Activated naive CD8-positive, alpha-beta T cell treated with anti-CD3 and anti-CD28 coated beads, Interleukin-2, amount 50 U/mL, for 24 hours (primary cell): ENCODE measurements at regions not wholly inside any gene's neighbourhood (a gene's known extent, or its start where the extent isn't known, plus 50 kb on each side); places are given as distances from the start of the nearest gene placed in this dataset.
"Not testable (repeated sequence)": the region's sequence is repeated elsewhere in the genome, so short reads cannot be mapped to it uniquely, and the experiment has no call there.

ENCODE experiments used
- ATAC-seq: fragments of 150-1000 bp; cut with Tn5 transposase; one replicate; pipeline ENCODE4 v1.10.0; 2021
- DNase-seq: peaks from one replicate; pipeline ENCODE4 v3.0.0; 2021
- H3K27ac Mint-ChIP-seq: one replicate; pipeline ENCODE4 v1.8.0; 2021; ENCODE audit warnings: mild to moderate bottlenecking, mixed read lengths
- H3K27me3 Mint-ChIP-seq: one replicate; pipeline ENCODE4 v1.8.0; 2021; ENCODE audit warnings: mixed read lengths
- H3K36me3 Mint-ChIP-seq: one replicate; pipeline ENCODE4 v1.8.0; 2021; ENCODE audit warnings: low read depth, mixed read lengths
- H3K4me1 Mint-ChIP-seq: one replicate; pipeline ENCODE4 v1.8.0; 2021; ENCODE audit warnings: mixed read lengths
- H3K4me3 Mint-ChIP-seq: one replicate; pipeline ENCODE4 v1.8.0; 2021; ENCODE audit warnings: mild to moderate bottlenecking, moderate library complexity, mixed read lengths
- H3K9me3 Mint-ChIP-seq: one replicate; pipeline ENCODE4 v1.8.0; 2021; ENCODE audit warnings: mixed read lengths

DNA sequence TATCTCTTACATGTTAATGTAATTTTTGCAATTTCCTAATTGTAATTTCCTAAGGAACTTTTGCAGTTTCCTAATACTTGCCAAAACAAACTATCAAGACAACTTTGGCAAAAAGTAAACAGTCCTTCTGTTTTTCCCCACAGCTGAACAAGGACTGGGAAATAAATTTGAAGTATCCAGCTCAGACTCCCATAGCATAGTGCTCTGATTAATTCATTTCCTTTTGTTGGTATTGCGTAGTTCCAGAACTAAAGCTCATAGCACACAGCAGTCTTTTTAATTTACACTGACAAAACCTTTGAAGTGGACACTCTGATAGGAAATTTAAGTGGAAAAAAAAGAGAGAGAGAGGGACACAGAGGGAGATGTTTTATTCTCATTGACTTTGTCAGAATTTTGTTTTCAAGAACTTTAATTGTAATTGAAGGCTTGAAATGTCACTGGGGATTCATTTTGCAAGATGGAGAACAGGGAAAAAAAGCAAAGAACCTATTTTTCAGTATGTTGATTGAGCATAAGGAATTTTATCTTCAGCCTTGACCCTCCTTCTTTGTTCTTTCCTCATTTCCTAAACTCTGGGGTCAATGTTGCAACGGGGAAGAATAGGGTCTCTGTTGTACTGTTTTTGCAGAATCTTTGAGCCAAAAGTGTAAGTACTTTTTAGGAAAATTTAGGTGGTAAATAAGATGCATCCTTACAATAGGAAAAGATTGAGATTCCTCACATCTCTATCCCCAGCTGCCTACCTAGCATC is 232.2 kb upstream of the NPSR1 start:
- Mint-ChIP-seq H3K9me3 (peaks cover 3% of the 10 kb centered on the region), H3K36me3 (no peaks in the 10 kb centered on the region)

DNA sequence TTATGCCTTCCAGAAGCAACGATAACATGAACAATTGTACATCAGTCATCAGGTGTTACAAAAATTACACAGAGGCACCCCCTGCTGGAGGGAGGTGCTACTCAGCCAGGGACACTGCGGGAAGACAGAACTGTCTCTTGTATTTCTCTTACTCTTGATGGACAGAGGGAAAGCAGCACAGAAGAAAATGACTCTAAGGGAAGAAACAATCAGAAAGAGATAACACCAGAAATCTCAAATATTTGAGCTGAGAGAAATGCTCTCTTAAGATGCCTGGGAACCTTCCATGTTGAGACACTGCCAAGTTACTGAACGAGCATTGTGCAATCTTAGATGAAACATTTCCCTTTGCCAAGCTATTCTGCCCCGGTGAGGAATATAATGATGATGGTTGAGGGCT is 227.6 kb upstream of the NPSR1 start:
- Mint-ChIP-seq H3K4me1 (no peaks in the 10 kb centered on the region), H3K36me3 (no peaks in the 10 kb centered on the region), H3K27me3 (no peaks in the 10 kb centered on the region), H3K4me3 (no peak overlapping the region), H3K9me3 (peaks cover 15% of the 10 kb centered on the region), H3K27ac (no peak overlapping the region)
- no peak for DNase-seq
- no peak for ATAC-seq

More for the DNA sequence above, 232.2 kb upstream of the NPSR1 start:
- H3K27ac Mint-ChIP-seq: no peak overlapping the region
- DNase-seq: no peak
- no peak for ATAC-seq
- no peaks in the 10 kb centered on the region for H3K27me3 Mint-ChIP-seq
- H3K4me1 Mint-ChIP-seq: no peaks in the 10 kb centered on the region
- no peak overlapping the region for H3K4me3 Mint-ChIP-seq

DNA sequence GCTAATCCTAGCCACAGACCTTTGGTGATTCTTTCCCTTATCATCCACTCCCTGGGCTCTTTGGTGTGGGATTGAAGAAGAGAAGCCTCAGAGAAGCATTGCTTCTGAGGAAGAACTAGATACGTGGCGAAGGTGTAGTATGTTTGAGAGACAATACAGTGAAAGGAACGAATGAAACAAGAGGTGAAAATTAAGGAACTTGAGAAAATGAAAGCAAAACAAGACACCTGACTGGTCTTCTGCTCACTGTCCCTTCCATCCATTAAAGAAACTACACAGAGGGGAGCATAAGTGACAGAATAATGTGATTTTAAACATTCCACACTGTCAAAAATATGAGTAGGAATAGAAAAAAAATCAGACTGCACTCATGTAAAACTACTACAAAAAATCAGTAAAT is 219.6 kb upstream of the NPSR1 start:
- Mint-ChIP-seq H3K9me3 (peaks cover 4% of the 10 kb centered on the region), H3K4me1 (no peaks in the 10 kb centered on the region), H3K27me3 (no peaks in the 10 kb centered on the region), H3K4me3 (no peak overlapping the region), H3K27ac (no peak overlapping the region), H3K36me3 (no peaks in the 10 kb centered on the region)
- ATAC-seq (no peak), DNase-seq (no peak)

DNA sequence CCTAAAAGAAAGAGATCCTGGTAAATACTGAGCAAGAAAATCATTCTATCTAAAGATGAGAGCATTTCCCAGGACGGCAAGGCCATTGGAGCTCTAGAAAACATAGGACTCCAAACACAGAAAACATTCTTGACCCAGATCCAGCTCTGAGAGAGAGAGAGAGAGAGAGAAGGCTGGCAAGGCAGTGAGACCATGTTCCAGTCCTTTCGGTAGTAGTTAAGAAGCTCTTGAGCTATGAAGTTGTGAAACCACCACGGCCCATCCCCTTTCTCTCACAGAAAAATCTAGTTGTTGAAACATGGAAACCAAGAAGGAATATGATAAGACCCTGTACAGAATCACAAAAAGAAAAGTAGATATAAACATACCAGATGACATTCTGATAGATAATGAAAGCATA is 212.4 kb upstream of the NPSR1 start:
- no peaks in the 10 kb centered on the region for H3K27me3 Mint-ChIP-seq
- ATAC-seq: no peak
- H3K4me1 Mint-ChIP-seq: no peaks in the 10 kb centered on the region
- H3K36me3 Mint-ChIP-seq: no peaks in the 10 kb centered on the region
- no peak overlapping the region for H3K4me3 Mint-ChIP-seq
- H3K27ac Mint-ChIP-seq: no peak overlapping the region
- H3K9me3 Mint-ChIP-seq: peaks cover 14% of the 10 kb centered on the region
- no peak for DNase-seq

DNA sequence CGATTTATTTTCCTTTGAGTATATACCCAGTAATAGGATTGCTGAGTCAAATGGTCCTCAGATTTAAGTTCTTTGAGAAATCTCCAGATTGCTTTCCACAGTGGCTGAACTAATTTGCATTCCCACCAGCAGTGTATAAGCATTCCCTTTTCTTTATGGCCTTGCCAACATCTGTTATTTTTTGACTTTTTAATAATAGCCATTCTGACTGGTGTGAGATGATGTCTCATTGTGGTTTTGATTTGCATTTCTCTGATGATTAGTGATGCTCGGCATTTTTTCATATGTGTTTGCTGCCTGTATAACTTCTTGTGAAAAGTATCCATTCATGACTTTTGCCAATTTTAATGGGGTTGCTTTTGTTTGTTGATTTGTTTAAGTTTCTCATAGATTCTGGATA is 209.5 kb upstream of the NPSR1 start:
- H3K27ac Mint-ChIP-seq, H3K27me3 Mint-ChIP-seq, H3K36me3 Mint-ChIP-seq, DNase-seq, H3K4me1 Mint-ChIP-seq, ATAC-seq, H3K4me3 Mint-ChIP-seq: not testable (repeated sequence)
- peaks cover 20% of the 10 kb centered on the region for H3K9me3 Mint-ChIP-seq

DNA sequence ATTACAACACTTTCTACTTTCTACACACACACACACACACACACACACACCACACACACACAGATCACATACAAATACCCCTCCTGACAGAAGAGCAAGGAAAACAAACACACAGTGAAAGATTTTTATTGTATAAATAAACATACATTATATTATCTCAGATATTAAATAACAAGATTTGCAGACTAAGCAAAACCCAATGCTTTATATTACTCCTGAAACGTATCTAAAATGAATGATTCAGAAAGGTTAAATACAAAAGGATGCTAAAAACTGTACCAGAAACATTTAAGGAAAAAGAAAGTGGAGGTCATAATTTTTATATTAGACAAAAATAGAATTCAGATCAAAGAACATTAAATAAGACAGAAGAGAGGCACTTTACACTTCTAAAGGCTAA is 208.3 kb upstream of the NPSR1 start:
- Mint-ChIP-seq H3K27ac (no peak overlapping the region), H3K4me3 (no peak overlapping the region), H3K9me3 (peaks cover 20% of the 10 kb centered on the region), H3K36me3 (no peaks in the 10 kb centered on the region), H3K4me1 (no peaks in the 10 kb centered on the region), H3K27me3 (no peaks in the 10 kb centered on the region)
- ATAC-seq (no peak), DNase-seq (no peak)

DNA sequence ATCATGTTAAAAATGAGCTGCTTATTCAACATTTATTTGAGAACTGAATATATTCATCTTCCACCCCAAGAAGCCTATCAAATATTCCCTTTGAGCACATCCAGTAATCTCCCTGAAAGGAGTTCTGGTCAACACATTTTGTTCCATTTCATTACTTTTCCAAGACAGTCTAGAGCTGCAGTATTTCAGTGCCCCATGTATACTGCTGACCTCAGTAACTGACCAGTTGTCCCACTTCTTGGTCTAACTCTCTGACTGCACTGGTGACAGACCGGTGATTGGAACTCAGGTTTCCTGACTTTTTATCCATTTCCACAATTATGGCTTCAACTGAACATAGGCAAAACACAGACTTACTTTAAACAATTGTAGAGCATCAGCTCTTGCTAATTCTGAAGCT is 206.8 kb upstream of the NPSR1 start:
- no peak for DNase-seq
- Mint-ChIP-seq H3K4me1 (no peaks in the 10 kb centered on the region), H3K27me3 (no peaks in the 10 kb centered on the region), H3K9me3 (peaks cover 11% of the 10 kb centered on the region), H3K36me3 (no peaks in the 10 kb centered on the region), H3K4me3 (no peak overlapping the region), H3K27ac (no peak overlapping the region)
- ATAC-seq: no peak

DNA sequence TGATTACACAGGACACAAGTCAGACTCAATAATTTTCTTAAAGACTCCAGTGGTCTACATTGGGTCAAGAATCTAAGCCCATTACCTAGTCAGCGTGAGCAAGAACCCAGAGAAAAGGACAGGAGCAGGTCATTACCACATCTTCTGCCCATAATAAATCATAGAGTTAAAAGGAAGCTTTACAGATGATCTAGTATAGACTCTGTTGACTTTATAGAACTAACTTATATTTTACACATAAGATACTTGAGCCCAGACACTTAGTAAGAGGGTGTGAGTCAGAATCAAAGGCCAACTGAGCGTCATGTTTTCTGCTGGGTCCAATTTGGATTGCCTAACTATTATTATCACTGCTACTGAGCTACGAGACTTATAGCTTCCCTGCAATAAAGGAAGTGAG is 206.1 kb upstream of the NPSR1 start:
- DNase-seq (no peak), ATAC-seq (no peak)
- Mint-ChIP-seq H3K27me3 (no peaks in the 10 kb centered on the region), H3K36me3 (no peaks in the 10 kb centered on the region), H3K9me3 (peaks cover 9% of the 10 kb centered on the region), H3K4me3 (no peak overlapping the region), H3K4me1 (no peaks in the 10 kb centered on the region), H3K27ac (no peak overlapping the region)

DNA sequence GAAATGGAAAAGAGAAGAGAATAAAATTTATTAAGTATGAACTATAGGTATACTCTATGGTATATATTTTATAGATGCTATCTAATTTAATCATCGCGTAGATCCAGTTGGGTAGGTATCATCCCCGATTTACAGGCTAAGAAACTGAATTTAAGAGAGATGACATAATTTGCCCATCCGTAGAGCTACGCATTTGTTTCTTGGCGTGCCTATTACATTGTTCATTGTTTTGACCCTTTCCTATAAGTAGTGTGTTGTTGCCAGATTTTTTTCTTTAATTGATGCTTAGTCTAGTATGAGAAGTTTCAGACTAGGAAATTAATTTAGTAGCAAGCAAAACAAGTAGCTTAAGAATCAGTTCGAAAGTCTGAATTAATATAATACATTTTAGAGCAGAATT is 205.7 kb upstream of the NPSR1 start:
- peaks cover 9% of the 10 kb centered on the region for H3K9me3 Mint-ChIP-seq
- DNase-seq: no peak
- H3K27me3 Mint-ChIP-seq: no peaks in the 10 kb centered on the region
- H3K36me3 Mint-ChIP-seq: no peaks in the 10 kb centered on the region
- ATAC-seq: no peak
- no peak overlapping the region for H3K4me3 Mint-ChIP-seq
- no peak overlapping the region for H3K27ac Mint-ChIP-seq
- H3K4me1 Mint-ChIP-seq: no peaks in the 10 kb centered on the region

DNA sequence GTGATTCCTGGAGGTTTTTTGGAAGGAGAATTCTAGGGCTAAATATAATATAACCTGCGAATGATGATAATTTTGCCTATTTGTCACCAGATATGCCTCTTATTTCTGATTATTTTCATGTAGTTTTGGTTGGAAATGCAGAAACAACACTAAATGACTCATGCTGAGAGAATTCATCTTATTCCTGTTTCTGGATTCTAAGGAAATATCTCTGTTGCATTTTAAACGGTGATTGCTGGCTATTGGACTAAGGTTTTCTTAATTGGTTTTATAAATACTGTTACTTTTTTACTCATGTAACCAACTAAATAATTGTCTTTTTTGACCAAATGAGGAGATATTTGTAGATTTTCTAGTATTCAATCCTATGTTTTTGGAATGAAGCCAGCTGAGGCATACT is 204.9 kb upstream of the NPSR1 start:
- H3K36me3 Mint-ChIP-seq: no peaks in the 10 kb centered on the region
- ATAC-seq (no peak), DNase-seq (no peak)
- H3K4me1 Mint-ChIP-seq: no peaks in the 10 kb centered on the region
- H3K4me3 Mint-ChIP-seq: no peak overlapping the region
- H3K27me3 Mint-ChIP-seq: no peaks in the 10 kb centered on the region
- H3K9me3 Mint-ChIP-seq: peaks cover 9% of the 10 kb centered on the region
- no peak overlapping the region for H3K27ac Mint-ChIP-seq

DNA sequence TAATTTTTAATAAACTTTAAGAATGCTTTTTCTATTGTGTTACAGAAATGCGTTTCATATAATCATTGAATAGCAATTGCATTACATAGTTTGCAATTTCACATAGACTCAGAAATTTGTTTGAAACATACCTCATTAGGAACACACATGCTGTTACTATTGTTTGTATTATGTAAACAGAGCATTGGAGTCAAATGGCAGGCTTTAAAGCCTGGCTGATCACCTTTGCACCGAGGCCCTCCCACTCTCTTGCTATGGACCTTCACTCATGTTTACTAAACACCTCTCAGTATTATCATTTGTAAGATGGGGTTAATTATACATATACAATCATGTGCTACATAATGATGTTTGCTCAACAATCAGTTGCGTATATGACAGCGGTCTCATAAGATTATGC is 203.6 kb upstream of the NPSR1 start:
- ATAC-seq (no peak), DNase-seq (no peak)
- H3K36me3 Mint-ChIP-seq: no peaks in the 10 kb centered on the region
- peaks cover 12% of the 10 kb centered on the region for H3K9me3 Mint-ChIP-seq
- H3K4me3 Mint-ChIP-seq: no peak overlapping the region
- no peaks in the 10 kb centered on the region for H3K4me1 Mint-ChIP-seq
- H3K27ac Mint-ChIP-seq: no peak overlapping the region
- H3K27me3 Mint-ChIP-seq: no peaks in the 10 kb centered on the region

DNA sequence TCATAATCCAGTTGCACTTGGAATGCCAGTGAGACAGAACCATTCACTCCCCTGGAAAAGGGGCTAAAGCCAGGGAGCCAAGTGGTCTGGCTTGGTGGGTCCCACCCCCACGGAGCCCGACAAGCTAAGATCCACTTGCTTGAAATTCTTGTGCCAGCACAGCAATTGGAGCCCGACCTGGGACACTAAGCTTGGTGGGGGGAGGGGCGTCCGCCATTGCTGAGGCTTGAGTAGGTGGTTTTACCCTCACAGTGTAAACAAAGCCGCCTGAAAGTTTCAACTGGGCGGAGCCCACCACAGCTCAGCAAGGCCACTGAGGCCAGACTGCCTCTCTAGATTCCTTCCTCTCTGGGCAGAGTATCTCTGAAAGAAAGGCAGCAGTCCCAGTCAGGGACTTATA is 200.7 kb upstream of the NPSR1 start:
- no peaks in the 10 kb centered on the region for H3K4me1 Mint-ChIP-seq
- ATAC-seq (no peak), DNase-seq (no peak)
- peaks cover 16% of the 10 kb centered on the region for H3K9me3 Mint-ChIP-seq
- no peaks in the 10 kb centered on the region for H3K27me3 Mint-ChIP-seq
- no peak overlapping the region for H3K27ac Mint-ChIP-seq
- no peak overlapping the region for H3K4me3 Mint-ChIP-seq
- H3K36me3 Mint-ChIP-seq: no peaks in the 10 kb centered on the region

DNA sequence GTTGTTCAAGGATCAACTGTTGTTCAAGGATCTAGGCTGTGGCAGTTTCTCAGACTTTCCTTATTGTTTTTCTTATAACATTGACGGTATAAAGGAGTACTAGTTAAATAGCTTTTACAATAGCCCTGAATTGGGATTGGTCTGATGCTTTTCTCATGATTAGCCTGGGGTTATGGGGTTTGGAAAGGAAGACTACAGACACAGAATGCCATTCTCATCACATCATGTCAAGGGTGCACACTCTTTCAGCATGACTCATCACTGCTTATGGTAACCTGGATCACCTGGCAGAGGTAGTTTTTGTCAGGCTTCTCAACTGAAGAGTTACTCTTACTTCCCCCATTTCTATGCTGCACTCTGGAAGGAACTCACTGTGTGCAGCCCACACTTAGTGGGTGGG is 194.2 kb upstream of the NPSR1 start:
- H3K36me3 Mint-ChIP-seq: no peaks in the 10 kb centered on the region
- no peak overlapping the region for H3K4me3 Mint-ChIP-seq
- peaks cover 16% of the 10 kb centered on the region for H3K9me3 Mint-ChIP-seq
- H3K27me3 Mint-ChIP-seq: no peaks in the 10 kb centered on the region
- no peak for DNase-seq
- no peak for ATAC-seq
- no peaks in the 10 kb centered on the region for H3K4me1 Mint-ChIP-seq
- H3K27ac Mint-ChIP-seq: no peak overlapping the region

DNA sequence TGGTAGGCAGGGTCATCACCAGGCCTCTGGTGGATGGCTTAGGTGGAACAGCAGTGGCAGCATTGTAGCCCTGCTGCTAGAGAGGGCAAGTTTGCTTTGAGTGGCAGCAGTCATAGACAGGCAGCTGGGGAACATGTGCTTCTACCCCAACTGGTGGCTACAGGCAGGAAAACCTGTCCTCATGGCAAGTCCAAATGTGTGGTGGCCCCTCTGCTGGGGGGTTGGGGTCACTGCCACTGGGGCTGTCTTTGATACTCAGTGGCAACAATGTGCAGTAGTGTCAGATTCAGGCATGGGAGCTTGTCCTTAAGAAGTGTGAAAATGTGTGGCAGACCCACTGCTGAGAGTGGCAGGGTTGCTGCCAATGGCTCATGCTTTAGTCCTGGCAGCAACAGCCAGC is 186.2 kb upstream of the NPSR1 start:
- H3K27ac Mint-ChIP-seq: no peak overlapping the region
- DNase-seq (no peak), ATAC-seq (no peak)
- peaks cover 2% of the 10 kb centered on the region for H3K36me3 Mint-ChIP-seq
- peaks cover 15% of the 10 kb centered on the region for H3K9me3 Mint-ChIP-seq
- H3K4me3 Mint-ChIP-seq: no peak overlapping the region
- no peaks in the 10 kb centered on the region for H3K27me3 Mint-ChIP-seq
- H3K4me1 Mint-ChIP-seq: no peaks in the 10 kb centered on the region

DNA sequence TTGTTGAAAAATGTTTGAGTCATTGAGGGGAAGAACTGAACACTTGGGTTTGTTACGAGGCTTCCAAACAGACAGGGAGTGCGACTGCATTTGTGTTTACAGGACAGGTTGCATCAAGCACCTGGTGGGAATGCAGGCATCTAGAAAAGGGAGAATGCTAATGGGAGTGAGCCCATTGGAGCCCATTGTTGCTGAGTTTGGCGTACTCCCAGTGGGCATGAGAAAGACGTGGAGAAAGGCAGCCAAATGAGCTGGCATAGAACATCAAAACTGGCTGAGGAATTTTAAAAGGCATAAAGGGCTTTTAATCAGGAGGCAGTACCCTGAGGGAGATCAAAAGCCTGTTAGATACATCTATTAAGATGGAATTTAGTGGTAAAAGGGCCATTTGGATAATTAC is 171.6 kb upstream of the NPSR1 start:
- no peak for ATAC-seq
- no peaks in the 10 kb centered on the region for H3K27me3 Mint-ChIP-seq
- H3K4me3 Mint-ChIP-seq: no peak overlapping the region
- H3K9me3 Mint-ChIP-seq: peaks cover 23% of the 10 kb centered on the region
- no peak for DNase-seq
- H3K36me3 Mint-ChIP-seq: no peaks in the 10 kb centered on the region
- H3K4me1 Mint-ChIP-seq: no peaks in the 10 kb centered on the region
- no peak overlapping the region for H3K27ac Mint-ChIP-seq
